ENCODE measurements at regions not wholly inside any gene's neighbourhood (a gene's known extent, or its start where the extent isn't known, plus 50 kb on each side); places are given as distances from the start of the nearest gene placed in this dataset.

DNA sequence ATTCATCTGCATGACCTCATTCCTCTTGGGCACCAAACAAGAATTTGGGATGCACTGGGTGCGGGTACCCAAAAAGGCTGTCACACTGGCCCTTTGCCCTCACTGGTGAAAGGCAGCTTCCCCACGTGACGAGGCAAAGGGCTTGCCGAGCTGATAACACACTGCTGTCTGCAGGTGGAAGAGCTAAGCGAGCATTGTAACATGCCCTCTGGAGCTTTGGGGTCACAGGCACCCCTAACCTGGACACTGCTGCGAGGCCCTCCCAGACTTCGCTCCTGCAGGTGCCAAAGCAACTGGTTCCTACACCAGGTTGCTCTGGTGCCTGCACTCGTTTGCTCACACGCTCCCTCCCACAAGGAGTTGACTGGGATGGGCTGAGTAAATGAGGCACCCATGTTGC is 1595.7 kb downstream of the HACE1 start:
- peaks cover 4% of the 10 kb centered on the region for H3K9me3 Mint-ChIP-seq
- TF ChIP-seq, protein P1, sequence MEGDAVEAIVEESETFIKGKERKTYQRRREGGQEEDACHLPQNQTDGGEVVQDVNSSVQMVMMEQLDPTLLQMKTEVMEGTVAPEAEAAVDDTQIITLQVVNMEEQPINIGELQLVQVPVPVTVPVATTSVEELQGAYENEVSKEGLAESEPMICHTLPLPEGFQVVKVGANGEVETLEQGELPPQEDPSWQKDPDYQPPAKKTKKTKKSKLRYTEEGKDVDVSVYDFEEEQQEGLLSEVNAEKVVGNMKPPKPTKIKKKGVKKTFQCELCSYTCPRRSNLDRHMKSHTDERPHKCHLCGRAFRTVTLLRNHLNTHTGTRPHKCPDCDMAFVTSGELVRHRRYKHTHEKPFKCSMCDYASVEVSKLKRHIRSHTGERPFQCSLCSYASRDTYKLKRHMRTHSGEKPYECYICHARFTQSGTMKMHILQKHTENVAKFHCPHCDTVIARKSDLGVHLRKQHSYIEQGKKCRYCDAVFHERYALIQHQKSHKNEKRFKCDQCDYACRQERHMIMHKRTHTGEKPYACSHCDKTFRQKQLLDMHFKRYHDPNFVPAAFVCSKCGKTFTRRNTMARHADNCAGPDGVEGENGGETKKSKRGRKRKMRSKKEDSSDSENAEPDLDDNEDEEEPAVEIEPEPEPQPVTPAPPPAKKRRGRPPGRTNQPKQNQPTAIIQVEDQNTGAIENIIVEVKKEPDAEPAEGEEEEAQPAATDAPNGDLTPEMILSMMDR (IDR thresholded peaks at IDR 0.05; ENCODE audit: unreplicated experiment) = no peak
- no peak overlapping the region for H3K27ac Mint-ChIP-seq
- H3K36me3 Mint-ChIP-seq = no peaks in the 10 kb centered on the region
- no peaks in the 10 kb centered on the region for H3K27me3 Mint-ChIP-seq (ENCODE audit: low read depth)
- no peak overlapping the region for H3K4me3 Mint-ChIP-seq
- H3K4me1 Mint-ChIP-seq = no peaks in the 10 kb centered on the region
- no peak for DNase-seq (ENCODE audit: low spot score in 2 of 2, unreplicated experiment in 2 of 2)

DNA sequence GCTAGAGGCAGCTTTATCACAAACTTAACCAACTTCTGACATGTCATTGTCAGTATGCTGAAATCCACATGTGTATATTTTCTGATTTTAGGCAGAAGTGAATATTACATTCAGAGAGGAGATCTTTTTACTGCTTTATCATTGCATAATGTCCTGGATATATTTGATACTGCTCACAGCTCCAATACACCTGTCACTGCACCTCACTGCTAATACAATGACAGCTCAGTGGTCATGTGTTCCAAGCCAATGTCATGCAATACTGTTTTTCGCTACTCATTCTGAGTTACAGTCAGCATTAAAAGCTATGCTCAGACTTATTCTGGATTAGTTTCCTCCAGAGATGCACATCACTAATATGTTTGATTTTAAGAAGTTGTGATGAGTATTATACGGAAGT is 1604.6 kb downstream of the HACE1 start:
- H3K4me3 Mint-ChIP-seq = no peak overlapping the region
- no peaks in the 10 kb centered on the region for H3K36me3 Mint-ChIP-seq
- H3K9me3 Mint-ChIP-seq = peaks cover 3% of the 10 kb centered on the region
- H3K27me3 Mint-ChIP-seq (ENCODE audit: low read depth) = no peaks in the 10 kb centered on the region
- no peak overlapping the region for H3K27ac Mint-ChIP-seq
- no peaks in the 10 kb centered on the region for H3K4me1 Mint-ChIP-seq
- no peak for DNase-seq (ENCODE audit: low spot score in 2 of 2, unreplicated experiment in 2 of 2)
- TF ChIP-seq, protein P1 (IDR thresholded peaks at IDR 0.05; ENCODE audit: unreplicated experiment) = no peak

DNA sequence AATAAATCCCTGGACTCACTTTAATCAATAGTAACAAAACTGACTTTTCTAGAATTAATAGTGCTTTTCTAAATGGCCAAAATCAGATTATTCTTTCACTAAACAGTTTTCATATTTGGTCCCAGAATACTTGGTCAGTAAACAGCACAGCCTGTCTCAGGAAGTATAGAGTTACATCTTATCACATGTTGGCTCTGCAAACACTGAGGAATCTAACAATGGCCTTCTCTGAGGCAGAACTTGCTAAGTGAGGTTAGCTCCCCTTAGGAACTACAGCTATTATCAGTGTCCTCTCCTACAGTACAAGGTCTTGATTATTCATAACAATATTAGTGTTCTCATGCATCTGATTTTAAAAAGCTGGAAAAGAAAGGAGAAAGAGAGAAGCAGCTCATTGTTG is 1622.8 kb downstream of the HACE1 start:
- Mint-ChIP-seq H3K36me3 (no peaks in the 10 kb centered on the region), H3K27me3 (ENCODE audit: low read depth) (no peaks in the 10 kb centered on the region), H3K9me3 (peaks cover 10% of the 10 kb centered on the region), H3K27ac (no peak overlapping the region), H3K4me3 (no peak overlapping the region), H3K4me1 (no peaks in the 10 kb centered on the region)
- no peak for DNase-seq (ENCODE audit: low spot score in 2 of 2, unreplicated experiment in 2 of 2)
- TF ChIP-seq, protein P1 (IDR thresholded peaks at IDR 0.05; ENCODE audit: unreplicated experiment) = no peak

DNA sequence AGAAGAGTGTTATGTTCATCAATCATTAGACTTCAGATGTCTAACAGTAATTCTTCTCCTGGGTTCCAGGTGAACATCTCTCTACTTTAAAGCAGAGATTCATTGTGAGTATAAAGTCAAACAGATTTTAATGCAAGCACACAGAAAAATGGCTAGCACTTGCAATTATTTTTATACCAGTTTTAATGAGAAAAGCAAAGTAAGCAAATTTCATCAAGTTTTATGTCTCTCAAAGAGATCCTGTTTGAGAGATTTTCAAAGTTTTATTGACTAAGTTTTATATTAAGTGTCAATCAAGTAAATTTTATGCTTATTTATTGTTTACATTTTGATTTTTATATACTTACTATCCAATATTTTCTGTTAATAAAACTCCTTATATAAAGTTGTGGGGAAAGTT is 1628.5 kb downstream of the HACE1 start:
- Mint-ChIP-seq H3K4me1 (no peaks in the 10 kb centered on the region), H3K27me3 (ENCODE audit: low read depth) (no peaks in the 10 kb centered on the region), H3K36me3 (no peaks in the 10 kb centered on the region), H3K4me3 (no peak overlapping the region), H3K9me3 (peaks cover 27% of the 10 kb centered on the region), H3K27ac (no peak overlapping the region)
- TF ChIP-seq, protein P1 (IDR thresholded peaks at IDR 0.05; ENCODE audit: unreplicated experiment) = no peak
- no peak for DNase-seq (ENCODE audit: low spot score in 2 of 2, unreplicated experiment in 2 of 2)

DNA sequence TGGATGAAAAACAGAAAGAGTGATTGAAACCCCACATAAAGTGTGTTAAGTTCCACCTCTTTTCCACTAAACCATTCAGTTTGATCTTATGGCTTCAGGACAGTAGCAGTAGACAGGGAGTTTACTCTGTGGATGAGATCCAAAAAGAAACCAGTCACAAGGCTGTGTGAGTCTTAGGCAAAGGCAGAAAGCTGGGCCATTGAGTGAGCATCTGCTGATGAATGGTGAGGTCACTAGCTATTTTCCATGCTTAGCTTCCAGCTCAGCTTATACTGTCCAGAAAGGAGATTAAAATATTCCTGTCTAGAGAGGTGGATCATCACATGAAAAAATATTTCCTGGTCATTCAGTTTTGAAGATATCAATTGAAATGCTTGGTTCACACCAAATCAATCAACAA is 1643.9 kb downstream of the HACE1 start:
- Mint-ChIP-seq H3K36me3 (no peaks in the 10 kb centered on the region), H3K27me3 (ENCODE audit: low read depth) (no peaks in the 10 kb centered on the region), H3K27ac (no peak overlapping the region), H3K9me3 (no peaks in the 10 kb centered on the region), H3K4me1 (no peaks in the 10 kb centered on the region), H3K4me3 (no peak overlapping the region)
- TF ChIP-seq, protein P1 (IDR thresholded peaks at IDR 0.05; ENCODE audit: unreplicated experiment) = no peak
- DNase-seq (ENCODE audit: low spot score in 2 of 2, unreplicated experiment in 2 of 2) = no peak

DNA sequence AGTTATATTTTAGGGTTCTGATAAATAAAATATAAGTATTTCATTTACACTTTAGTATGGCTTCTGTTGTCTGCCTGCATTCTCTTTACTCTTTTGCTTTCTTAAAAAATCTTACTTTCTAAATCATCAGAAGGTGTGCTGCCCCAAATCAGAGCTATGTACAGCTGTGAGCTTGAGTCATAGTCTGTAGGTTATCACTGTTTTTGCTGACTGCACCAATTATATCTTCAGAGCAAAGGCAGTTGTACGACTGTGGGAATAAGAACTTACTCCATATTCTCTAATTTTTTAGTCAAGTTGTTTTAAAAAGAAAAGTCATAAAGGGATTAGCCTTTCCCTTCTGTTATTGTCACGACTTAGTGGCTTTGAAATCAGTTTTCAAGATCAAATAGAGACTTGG is 1649.0 kb downstream of the HACE1 start:
- Mint-ChIP-seq H3K4me3 (no peak overlapping the region), H3K4me1 (no peaks in the 10 kb centered on the region), H3K27me3 (ENCODE audit: low read depth) (no peaks in the 10 kb centered on the region), H3K27ac (no peak overlapping the region), H3K36me3 (no peaks in the 10 kb centered on the region), H3K9me3 (no peaks in the 10 kb centered on the region)
- DNase-seq (ENCODE audit: low spot score in 2 of 2, unreplicated experiment in 2 of 2) = no peak
- TF ChIP-seq, protein P1 (IDR thresholded peaks at IDR 0.05; ENCODE audit: unreplicated experiment) = no peak
